Left kidney (tissue), 1 donor: ENCODE measurements at regions not wholly inside any gene's neighbourhood (a gene's known extent, or its start where the extent isn't known, plus 50 kb on each side); places are given as distances from the start of the nearest gene placed in this dataset.

Source experiments
- DNase-seq: peaks from one replicate; pipeline ENCODE4 v3.0.0-alpha.2; 2013

DNA sequence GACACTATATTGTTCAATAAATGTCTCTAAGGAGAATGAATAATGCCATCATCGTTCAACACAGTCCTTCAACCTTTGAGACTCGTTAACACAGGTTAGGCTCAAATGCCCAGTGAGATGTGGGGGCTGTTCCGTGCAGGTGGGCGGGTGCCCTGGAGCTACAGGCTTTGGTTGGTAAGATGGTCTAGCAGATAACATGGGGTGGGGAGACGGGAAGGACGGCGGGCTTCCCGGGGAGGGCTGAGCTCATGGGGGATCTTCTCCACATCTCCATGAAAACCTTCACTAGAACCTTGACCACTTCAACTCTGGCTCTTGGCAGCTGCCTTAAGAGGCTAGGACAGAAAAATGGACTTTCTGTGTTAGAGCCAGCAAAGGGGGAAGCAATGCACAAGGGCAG is 134.1 kb upstream of the TCERG1L start:
- no peak for DNase-seq

DNA sequence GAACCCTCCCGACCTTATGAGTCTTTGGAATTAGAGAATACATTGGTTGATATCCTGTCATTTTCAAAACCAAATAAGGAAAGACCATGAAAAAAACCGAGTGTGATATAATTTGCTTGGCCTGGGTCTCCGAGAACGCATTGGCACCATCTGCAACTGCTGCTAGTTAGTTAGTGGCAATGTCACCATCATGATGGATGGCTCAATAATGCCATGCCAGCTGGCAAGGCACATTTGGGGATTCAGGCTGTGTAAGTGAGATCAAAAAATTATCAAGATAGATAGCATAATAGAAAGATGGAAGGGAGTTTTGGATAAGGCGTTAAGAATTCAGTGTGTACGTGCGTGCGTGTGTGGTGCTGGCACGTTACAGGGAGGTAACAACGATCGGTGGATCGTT is 134.7 kb upstream of the TCERG1L start:
- no peak for DNase-seq

DNA sequence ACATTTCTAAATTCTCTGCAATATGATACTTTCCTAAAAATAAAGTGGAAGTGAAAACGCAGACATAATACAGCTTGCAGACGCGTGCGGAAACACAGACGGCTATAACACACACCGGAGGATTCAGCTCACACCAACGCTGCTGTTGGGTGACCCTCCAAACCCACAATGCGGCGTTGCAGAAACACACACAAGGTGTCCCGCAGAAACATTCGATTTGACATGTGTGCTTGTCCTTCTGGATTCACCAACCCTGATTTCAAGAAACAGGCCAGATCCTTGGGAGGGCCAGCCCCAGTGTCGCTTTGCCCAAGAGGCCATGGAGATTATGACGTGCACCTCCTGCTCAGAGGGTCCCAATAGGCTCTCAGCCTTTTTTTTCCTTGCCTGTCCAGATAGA is 136.7 kb upstream of the TCERG1L start:
- DNase-seq: no peak

GRCh38 chr10:131448883-131449282 is 137.4 kb upstream of the TCERG1L start:
- DNase-seq: no peak

- DNase-seq: no peak
These were observed 138.8 kb upstream of the TCERG1L start for GRCh38 chr10:131450216-131450765.

DNA sequence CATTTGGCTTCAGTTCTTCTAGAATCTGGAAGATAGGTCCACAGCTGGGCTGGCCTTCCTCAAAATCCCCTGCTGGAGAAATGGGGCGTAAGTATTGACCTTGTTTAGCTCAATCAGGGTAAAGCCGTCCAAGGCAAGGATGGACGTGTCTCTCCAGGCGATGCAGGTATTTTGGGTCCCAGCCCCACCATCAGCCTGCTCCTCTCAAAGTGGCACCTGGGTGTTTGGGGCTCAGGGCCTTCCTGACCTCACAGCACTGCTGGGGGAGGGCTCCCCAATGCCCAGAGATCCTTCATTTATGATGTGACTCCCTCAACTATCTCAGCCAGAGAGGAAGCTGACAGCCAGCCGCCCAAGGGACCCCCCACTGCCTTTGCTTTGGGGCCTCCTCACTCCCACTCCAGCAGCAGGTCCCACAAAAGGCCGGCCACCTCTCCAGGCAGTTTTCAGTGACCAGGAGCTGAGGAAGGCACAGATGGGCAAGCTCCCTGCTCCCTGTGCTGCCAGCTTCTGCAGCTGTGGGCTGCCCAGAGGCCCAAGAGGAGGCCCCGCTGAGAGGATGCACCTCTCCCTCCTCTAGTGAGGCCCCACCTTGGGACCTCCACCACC is 140.0 kb upstream of the TCERG1L start:
- DNase-seq: no peak

- DNase-seq: peak; percentile 71
These were observed 141.6 kb upstream of the TCERG1L start for GRCh38 chr10:131452926-131453720.

DNA sequence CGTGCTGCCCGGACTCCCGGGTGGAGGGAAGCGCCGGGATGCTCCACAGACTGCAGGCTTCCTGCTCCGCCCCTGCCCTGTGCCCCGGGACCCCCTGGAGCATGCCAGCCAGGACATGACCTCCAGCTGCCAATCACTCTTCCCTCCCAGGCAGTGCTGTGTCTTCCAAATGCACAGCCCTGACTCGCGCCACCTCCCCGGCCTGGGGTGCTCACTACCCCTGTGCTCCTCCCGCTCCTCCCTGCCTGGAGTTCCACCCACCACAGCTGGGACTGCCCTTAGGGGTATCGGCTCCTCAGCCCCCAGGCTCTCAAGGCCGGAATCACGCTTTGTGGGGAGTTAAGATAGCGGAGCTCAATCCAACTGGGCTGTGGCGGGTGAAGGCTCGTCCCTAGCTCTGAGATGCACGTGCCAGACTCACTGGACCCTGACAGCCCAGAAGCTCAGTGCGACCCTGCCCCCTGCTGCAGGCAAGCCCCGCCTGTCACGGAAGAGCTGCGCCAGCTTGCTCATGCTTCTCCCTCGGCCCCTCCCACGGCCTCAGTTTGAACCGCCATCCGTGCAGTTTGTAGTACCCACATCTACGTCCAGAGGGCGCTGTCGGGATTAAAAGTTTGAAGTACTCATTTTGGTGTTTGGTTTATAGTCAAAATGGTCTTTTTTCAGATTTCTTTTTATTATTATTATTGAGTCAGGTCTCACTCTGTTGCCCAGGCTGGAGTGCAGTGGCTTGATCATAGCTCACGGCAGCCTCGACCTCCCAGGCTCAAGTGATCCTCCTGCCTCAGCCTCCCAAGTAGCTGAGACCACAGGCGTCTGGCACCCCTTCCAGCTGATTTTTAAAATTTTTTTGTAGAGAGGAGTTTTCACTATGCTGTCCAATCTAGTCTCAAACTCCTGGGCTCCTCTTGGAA is 142.5 kb upstream of the TCERG1L start:
- DNase-seq: peak; percentile 94

GRCh38 chr10:131456411-131456810 is 144.9 kb upstream of the TCERG1L start:
- no peak for DNase-seq

DNA sequence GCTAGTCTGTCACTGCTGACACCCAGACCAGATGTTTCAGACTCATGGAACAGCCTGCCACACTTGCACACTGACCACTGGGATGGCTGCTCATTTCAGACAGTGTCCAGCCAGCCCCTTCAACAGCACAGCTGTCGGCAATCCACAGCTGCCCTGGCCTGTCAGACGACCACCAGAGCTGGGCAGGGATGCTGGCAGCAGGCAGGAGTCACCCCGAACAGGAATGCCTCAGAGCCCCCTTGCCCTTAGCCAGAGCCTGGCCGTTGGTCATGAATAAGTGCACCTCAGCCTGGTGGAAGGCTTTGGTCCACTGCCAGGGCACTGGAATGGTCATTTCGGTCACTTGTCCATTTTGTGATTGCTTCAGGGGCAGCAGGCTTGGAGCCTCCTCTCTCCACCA is 149.6 kb upstream of the TCERG1L start:
- DNase-seq: no peak

GRCh38 chr10:131464789-131465188 is 153.3 kb upstream of the TCERG1L start:
- no peak for DNase-seq

GRCh38 chr10:131469551-131469950 is 158.0 kb upstream of the TCERG1L start:
- no peak for DNase-seq

DNA sequence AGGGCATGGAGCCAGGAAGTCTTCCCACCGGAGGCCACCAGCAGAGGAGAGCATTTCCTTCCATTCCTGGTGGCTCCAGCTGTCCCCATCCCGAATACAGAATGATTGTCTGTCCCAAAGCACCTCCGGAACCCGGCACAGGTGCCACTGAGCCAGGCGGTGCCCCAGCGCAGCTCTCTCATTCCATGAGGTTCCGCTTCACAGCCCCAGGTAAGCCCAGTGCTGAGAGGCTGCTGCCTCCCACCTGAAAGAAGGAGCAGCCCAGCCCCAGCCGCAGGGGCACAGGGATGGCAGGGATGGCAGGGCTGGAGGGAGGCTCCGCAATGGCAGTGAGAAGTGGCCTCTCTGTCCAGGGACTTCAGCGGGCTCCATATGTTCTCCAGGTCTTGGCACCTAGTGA is 162.1 kb upstream of the TCERG1L start:
- no peak for DNase-seq

GRCh38 chr10:131474416-131474815 is 162.9 kb upstream of the TCERG1L start:
- DNase-seq: no peak

DNA sequence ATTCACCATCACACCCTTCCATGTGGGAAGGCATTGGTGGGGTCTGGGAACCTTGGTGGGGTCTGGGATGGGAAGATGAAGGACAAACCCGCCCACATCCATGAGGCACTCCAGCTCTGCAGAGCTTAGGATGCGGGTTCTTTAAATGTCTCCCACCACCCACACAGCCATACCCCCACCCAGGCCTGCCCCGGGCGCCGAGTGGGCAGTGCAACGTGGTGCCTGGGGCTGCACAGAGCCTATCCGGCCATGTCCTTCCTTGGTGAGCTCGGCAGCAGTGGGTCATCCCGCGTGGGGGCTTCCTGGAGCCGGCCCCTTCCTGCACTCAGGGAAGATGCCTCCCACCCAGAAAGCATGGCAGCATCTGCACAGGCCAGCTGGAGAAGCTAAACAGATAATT is 163.5 kb upstream of the TCERG1L start:
- DNase-seq: no peak

DNA sequence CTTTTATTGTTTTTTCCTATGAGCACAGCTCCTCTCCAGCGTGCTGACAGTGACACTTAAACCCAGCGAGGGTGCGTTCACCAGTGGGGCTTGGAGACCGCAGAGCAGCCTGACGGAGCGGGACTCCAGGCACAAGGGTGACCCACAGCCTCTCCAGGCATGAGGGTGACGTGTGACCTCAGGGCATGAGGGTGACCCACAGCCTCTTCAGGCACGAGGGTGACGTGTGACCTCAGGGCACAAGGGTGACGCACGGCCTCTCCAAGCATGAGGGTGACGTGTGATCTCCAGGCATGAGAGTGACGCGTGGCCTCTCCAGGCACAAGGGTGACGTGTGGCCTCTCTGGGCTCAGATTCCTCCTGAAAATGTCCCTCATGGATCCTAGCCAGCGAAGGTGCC is 164.3 kb upstream of the TCERG1L start:
- DNase-seq: no peak

DNA sequence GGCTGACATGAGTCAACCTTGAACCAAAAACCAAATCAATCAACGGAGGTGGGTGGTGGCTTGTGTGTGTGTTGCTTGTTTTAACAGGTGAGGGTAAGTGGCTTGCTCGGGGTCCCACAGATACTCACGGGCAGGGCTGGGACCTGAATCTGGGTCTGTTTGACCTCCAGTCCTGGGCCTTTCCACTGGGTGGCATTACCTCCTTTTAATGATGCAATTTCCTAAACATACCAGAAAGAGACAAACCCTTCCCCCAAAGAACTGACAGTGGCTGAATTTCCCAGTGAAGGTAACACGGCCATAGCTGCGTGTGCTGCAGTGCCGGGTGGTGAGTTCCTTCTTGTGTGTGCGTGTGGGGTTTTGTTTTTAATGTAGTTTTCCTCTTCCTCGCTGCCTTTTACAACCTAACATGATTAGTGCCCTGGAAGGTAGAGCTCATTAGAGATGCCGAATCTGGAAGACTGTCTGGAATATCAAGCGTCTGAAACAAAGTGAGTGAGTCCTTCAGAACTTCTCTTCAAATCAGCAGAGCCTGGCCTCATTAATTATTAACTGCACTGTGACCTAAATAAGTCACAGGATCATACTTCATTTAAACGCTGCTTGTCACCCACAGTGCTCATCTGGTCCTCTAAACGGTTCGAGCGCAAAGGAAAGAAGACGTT is 166.1 kb upstream of the TCERG1L start:
- peak; percentile 15 for DNase-seq

- DNase-seq: no peak
These were observed 167.0 kb upstream of the TCERG1L start for GRCh38 chr10:131478377-131478989.

GRCh38 chr10:131480066-131480465 is 168.5 kb upstream of the TCERG1L start:
- no peak for DNase-seq

GRCh38 chr10:131480861-131481260 is 169.3 kb upstream of the TCERG1L start:
- DNase-seq: no peak

GRCh38 chr10:131485732-131486131 is 174.2 kb upstream of the TCERG1L start:
- no peak for DNase-seq

DNA sequence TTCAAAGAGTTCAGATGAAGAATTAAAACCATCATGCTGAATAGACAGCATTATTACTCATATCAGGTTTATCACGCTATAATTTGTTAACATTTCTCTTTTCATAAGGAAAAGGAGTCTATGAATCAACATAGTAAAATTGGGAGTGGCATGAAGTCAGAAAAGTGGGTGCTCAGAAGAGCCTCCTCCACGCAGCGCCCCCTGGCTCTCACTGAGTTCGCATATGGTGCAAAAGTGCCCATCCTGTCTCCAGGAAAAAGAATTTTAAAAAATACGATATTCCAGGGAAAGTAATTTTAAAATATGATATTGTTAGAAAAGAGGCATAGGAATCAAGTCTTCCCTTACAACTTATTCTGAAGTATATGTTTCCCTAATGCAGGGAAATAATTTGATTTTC is 176.3 kb upstream of the TCERG1L start:
- no peak for DNase-seq
